T-helper 2 cell treated with Interferon-gamma antibody and Interleukin-4, amounts not matched to agents 100 ng/mL and 5 ng/mL, for 36 hours (primary cell): ENCODE measurements at regions not wholly inside any gene's neighbourhood (a gene's known extent, or its start where the extent isn't known, plus 50 kb on each side); places are given as distances from the start of the nearest gene placed in this dataset.

Experiments used
- intact Hi-C: fragments of 100-400 bp; cut with micrococcal nuclease; formaldehyde crosslinking; loops from one replicate; pipeline ENCODE4 v1.15.1; 2023

- intact Hi-C loops = no loop called here
Measured at GRCh38 chr1:36743286-36744005, 260.7 kb upstream of the CSF3R start.

GRCh38 chr1:36741066-36741465 lies 258.4 kb upstream of the CSF3R start:
- intact Hi-C loops = no loop called here

GRCh38 chr1:36740446-36740845 lies 257.7 kb upstream of the CSF3R start:
- intact Hi-C loops = no loop called here

GRCh38 chr1:36739703-36740289 lies 257.1 kb upstream of the CSF3R start:
- intact Hi-C loops = no loop called here

- intact Hi-C loops = no loop called here
Measured at GRCh38 chr1:36738245-36738644, 255.5 kb upstream of the CSF3R start.

GRCh38 chr1:36737767-36738166 lies 255.1 kb upstream of the CSF3R start:
- intact Hi-C loops = no loop called here

GRCh38 chr1:36737038-36737555 lies 254.4 kb upstream of the CSF3R start:
- intact Hi-C loops = no loop called here

GRCh38 chr1:36735939-36736730 lies 253.4 kb upstream of the CSF3R start:
- intact Hi-C loops = no loop called here

- intact Hi-C loops = no loop called here
Measured at GRCh38 chr1:36735436-36735835, 252.7 kb upstream of the CSF3R start.

GRCh38 chr1:36734356-36734755 lies 251.6 kb upstream of the CSF3R start:
- intact Hi-C loops = no loop called here

GRCh38 chr1:36733748-36734147 lies 251.0 kb upstream of the CSF3R start:
- intact Hi-C loops = no loop called here

- intact Hi-C loops = no loop called here
Measured at GRCh38 chr1:36732015-36732356, 249.3 kb upstream of the CSF3R start.

GRCh38 chr1:36731226-36732014 lies 248.7 kb upstream of the CSF3R start:
- intact Hi-C loops = no loop called here

GRCh38 chr1:36730599-36730998 lies 247.9 kb upstream of the CSF3R start:
- intact Hi-C loops = no loop called here

- intact Hi-C loops = no loop called here
Measured at GRCh38 chr1:36729716-36730510, 247.2 kb upstream of the CSF3R start.

GRCh38 chr1:36729289-36729688 lies 246.6 kb upstream of the CSF3R start:
- intact Hi-C loops = no loop called here

GRCh38 chr1:36728846-36729245 lies 246.1 kb upstream of the CSF3R start:
- intact Hi-C loops = no loop called here

- intact Hi-C loops = no loop called here
Measured at GRCh38 chr1:36728051-36728450, 245.3 kb upstream of the CSF3R start.

- intact Hi-C loops = no loop called here
Measured at GRCh38 chr1:36725151-36725550, 242.4 kb upstream of the CSF3R start.

GRCh38 chr1:36723813-36724212 lies 241.1 kb upstream of the CSF3R start:
- intact Hi-C loops = no loop called here

- intact Hi-C loops = no loop called here
Measured at GRCh38 chr1:36722871-36723270, 240.2 kb upstream of the CSF3R start.
